ENCODE measurements at regions not wholly inside any gene's neighbourhood (a gene's known extent, or its start where the extent isn't known, plus 50 kb on each side); places are given as distances from the start of the nearest gene placed in this dataset.

DNA sequence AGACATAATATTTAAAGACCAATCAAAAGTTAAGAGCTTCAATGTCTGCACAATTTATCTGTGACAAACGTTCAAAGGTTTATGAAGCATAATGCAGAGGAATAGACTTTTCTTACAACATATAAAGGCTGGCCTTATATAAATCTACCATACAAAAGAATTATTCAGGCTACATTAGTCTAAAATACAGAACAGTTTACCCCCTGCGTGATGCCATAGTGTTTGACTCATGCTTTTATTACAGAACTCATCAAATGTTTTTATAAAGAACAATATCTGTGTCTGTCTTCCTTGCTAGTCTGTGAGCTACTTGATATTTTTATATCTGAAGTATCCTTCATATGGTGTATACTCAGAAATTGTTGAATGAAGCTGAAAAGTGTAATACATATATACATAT is 1084.5 kb upstream of the FLRT2 start:
- H3K27me3 ChIP-seq: no peaks in the 10 kb centered on the region
- TF ChIP-seq, protein P1, sequence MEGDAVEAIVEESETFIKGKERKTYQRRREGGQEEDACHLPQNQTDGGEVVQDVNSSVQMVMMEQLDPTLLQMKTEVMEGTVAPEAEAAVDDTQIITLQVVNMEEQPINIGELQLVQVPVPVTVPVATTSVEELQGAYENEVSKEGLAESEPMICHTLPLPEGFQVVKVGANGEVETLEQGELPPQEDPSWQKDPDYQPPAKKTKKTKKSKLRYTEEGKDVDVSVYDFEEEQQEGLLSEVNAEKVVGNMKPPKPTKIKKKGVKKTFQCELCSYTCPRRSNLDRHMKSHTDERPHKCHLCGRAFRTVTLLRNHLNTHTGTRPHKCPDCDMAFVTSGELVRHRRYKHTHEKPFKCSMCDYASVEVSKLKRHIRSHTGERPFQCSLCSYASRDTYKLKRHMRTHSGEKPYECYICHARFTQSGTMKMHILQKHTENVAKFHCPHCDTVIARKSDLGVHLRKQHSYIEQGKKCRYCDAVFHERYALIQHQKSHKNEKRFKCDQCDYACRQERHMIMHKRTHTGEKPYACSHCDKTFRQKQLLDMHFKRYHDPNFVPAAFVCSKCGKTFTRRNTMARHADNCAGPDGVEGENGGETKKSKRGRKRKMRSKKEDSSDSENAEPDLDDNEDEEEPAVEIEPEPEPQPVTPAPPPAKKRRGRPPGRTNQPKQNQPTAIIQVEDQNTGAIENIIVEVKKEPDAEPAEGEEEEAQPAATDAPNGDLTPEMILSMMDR (IDR thresholded peaks at IDR 0.05): no peak
- TF ChIP-seq POLR2A (IDR thresholded peaks at IDR 0.05): no peak
- no peaks in the 10 kb centered on the region for H3K9me3 ChIP-seq
- no peak for DNase-seq
- no peak for ATAC-seq
- H3K27ac ChIP-seq: no peak overlapping the region
- H3K36me3 ChIP-seq: no peaks in the 10 kb centered on the region
- no peak overlapping the region for H3K4me3 ChIP-seq
- no peaks in the 10 kb centered on the region for H3K4me1 ChIP-seq
- WGBS (ENCODE audit: insufficient coverage, low coverage, low lambda C conversion rate, missing lambda C conversion rate): 50% methylated on average over 2 of the region's 2 CpGs
- intact Hi-C loops (cut with DNase I): no loop called here

DNA sequence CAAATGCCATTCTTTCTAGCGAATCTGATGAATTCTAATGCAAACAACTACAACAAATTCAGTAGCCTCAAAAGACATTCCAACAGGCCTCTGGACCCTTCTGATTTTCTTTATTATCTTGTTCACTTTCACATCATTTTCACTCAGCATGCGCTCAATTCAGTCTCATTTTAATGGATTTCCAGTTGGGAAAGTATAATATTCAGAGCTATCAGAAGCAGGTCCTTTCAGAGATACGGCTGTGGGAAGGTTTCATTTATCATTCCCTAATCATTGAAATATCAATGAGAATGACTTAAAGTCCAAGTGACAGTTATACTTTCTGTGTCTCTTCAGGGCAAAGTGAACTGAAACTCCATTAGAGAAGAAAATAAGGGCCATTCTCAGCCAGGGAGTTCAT is 1083.7 kb upstream of the FLRT2 start:
- Histone ChIP-seq H3K4me3 (no peak overlapping the region), H3K4me1 (no peaks in the 10 kb centered on the region), H3K9me3 (no peaks in the 10 kb centered on the region), H3K27me3 (no peaks in the 10 kb centered on the region), H3K36me3 (no peaks in the 10 kb centered on the region), H3K27ac (no peak overlapping the region)
- no peak for DNase-seq
- ATAC-seq: no peak
- WGBS (ENCODE audit: insufficient coverage, low coverage, low lambda C conversion rate, missing lambda C conversion rate): 67% methylated on average over 3 of the region's 3 CpGs
- no peak for TF ChIP-seq POLR2A (IDR thresholded peaks at IDR 0.05)
- TF ChIP-seq, protein P1 (IDR thresholded peaks at IDR 0.05): no peak
- intact Hi-C loops (cut with DNase I): no loop called here

DNA sequence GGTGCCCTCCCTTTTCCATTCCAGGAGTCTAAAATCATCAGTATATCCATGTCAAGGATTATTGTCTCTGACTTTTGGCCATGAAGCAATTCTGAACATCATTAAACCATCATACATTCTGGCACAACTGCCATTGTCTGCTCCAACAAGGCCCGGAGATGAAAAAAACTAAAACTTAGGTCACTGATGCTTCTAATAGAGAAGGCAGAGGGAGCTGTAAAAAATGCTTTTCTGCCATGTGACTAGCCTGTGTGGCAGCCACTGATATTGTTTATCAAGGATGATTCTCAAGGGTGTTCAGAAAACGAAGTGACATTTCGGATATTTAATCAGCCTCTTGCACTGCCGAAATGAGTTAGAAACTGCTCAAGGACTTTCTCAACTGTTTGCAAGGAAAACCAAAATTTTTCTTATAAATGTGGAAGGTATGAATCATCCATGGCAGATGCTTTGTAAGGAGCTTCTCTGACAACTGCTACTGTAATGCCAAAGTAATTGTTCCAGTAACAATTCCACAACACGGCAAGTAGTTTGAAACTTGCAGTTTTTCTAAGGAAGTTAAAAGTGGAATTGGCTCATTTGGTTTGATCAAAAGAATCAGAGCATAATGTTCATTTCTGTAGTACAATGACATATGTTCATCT is 1076.5 kb upstream of the FLRT2 start:
- H3K4me3 ChIP-seq: no peak overlapping the region
- no peaks in the 10 kb centered on the region for H3K9me3 ChIP-seq
- H3K4me1 ChIP-seq: no peaks in the 10 kb centered on the region
- H3K27ac ChIP-seq: no peak overlapping the region
- ATAC-seq (no peak), DNase-seq (no peak)
- no peaks in the 10 kb centered on the region for H3K27me3 ChIP-seq
- intact Hi-C loops (cut with DNase I): no loop called here
- 48% methylated on average over 5 of the region's 5 CpGs for WGBS (ENCODE audit: insufficient coverage, low coverage, low lambda C conversion rate, missing lambda C conversion rate)
- no peaks in the 10 kb centered on the region for H3K36me3 ChIP-seq
- TF ChIP-seq, protein P1 (IDR thresholded peaks at IDR 0.05): no peak
- no peak for TF ChIP-seq POLR2A (IDR thresholded peaks at IDR 0.05)

DNA sequence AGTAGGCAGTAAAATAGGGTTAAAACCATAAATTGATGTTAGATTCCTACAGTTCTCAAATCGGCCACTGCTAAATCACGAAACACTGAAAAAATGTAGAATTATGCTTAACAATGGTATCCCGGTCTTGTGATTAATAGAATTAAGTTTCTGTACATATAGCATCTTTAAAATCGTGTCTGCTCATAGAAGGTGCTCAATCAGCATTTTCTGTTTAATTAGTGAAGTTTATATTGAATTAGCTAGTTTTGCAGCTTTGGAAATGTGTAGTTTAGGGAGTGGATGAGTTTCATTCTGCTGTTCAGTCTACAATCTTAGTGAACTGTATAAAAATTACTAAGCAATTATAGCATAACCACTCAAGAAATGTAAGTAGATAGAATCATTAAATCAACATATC is 1075.8 kb upstream of the FLRT2 start:
- no peaks in the 10 kb centered on the region for H3K27me3 ChIP-seq
- ATAC-seq: no peak
- no peak for DNase-seq
- no peak for TF ChIP-seq POLR2A (IDR thresholded peaks at IDR 0.05)
- TF ChIP-seq, protein P1 (IDR thresholded peaks at IDR 0.05): no peak
- no peak overlapping the region for H3K4me3 ChIP-seq
- H3K27ac ChIP-seq: no peak overlapping the region
- WGBS (ENCODE audit: insufficient coverage, low coverage, low lambda C conversion rate, missing lambda C conversion rate): 63% methylated on average over 4 of the region's 4 CpGs
- intact Hi-C loops (cut with DNase I): no loop called here
- H3K9me3 ChIP-seq: no peaks in the 10 kb centered on the region
- no peaks in the 10 kb centered on the region for H3K4me1 ChIP-seq
- H3K36me3 ChIP-seq: no peaks in the 10 kb centered on the region

DNA sequence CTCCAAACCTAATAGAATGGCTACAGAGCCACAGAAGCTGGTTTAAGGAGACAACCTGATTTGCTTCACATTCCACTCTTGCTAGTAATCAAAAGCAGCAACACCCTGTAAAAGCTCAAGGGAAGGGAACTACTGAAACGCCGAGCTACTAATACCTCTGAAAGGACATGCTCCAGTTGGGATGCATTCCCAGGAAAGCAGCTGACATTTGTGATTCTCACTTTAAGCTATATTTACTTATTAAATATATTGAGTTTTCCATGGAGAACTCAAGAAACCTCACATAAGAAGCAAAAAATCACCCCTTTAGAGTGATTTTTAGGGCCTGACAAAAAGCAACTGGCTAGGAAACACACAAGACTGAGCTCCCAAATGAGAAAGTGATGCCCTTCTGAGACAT is 1073.0 kb upstream of the FLRT2 start:
- Histone ChIP-seq H3K4me3 (no peak overlapping the region), H3K9me3 (no peaks in the 10 kb centered on the region), H3K27me3 (no peaks in the 10 kb centered on the region), H3K27ac (no peak overlapping the region), H3K4me1 (no peaks in the 10 kb centered on the region), H3K36me3 (no peaks in the 10 kb centered on the region)
- WGBS (ENCODE audit: insufficient coverage, low coverage, low lambda C conversion rate, missing lambda C conversion rate): 84% methylated on average over 2 of the region's 2 CpGs
- intact Hi-C loops (cut with DNase I): no loop called here
- ATAC-seq (no peak), DNase-seq (no peak)
- no peak for TF ChIP-seq POLR2A (IDR thresholded peaks at IDR 0.05)
- TF ChIP-seq, protein P1 (IDR thresholded peaks at IDR 0.05): no peak
